Hepatocyte (in vitro differentiated cells): ENCODE measurements at regions not wholly inside any gene's neighbourhood (a gene's known extent, or its start where the extent isn't known, plus 50 kb on each side); places are given as distances from the start of the nearest gene placed in this dataset.

Source experiments
- CTCF ChIP-seq: fragments of 200-600 bp; sonication (generic); IDR thresholded peaks from 2 replicates; pipeline ENCODE4 v1.5.1; 2016; ENCODE audit warnings: antibody characterized with exemption, mild to moderate bottlenecking; ENCODE audit not compliant: poor library complexity
- EZH2 ChIP-seq: fragments of 200-600 bp; sonication (generic); IDR thresholded peaks from 2 replicates; pipeline ENCODE4 v1.6.1; 2016; ENCODE audit warnings: antibody characterized with exemption, mild to moderate bottlenecking, borderline replicate concordance

- TF ChIP-seq EZH2 (no peak), CTCF (no peak)
Observed at GRCh38 chr11:109192864-109193263, 229.1 kb upstream of the C11orf87 start.
